T-helper 2 cell treated with Interferon-gamma antibody and Interleukin-4, amounts not matched to agents 5 μg/mL and 100 μg/mL, for 36 hours (primary cell): ENCODE measurements at regions not wholly inside any gene's neighbourhood (a gene's known extent, or its start where the extent isn't known, plus 50 kb on each side); places are given as distances from the start of the nearest gene placed in this dataset.
A peak's percentile ranks its signal among the peaks of the same experiment; 100 is the strongest.
"Not testable (repeated sequence)": the region's sequence is repeated elsewhere in the genome, so short reads cannot be mapped to it uniquely, and the experiment has no call there.

Experiments used
- DNase-seq: peaks from one replicate; pipeline ENCODE4 v3.0.0; 2021; ENCODE audit warnings: low spot score
- H3K27ac Mint-ChIP-seq: one replicate; pipeline ENCODE4 v1.8.0; 2021; ENCODE audit warnings: mild to moderate bottlenecking, mixed read lengths
- H3K27me3 Mint-ChIP-seq: one replicate; pipeline ENCODE4 v1.8.0; 2021; ENCODE audit warnings: low read depth, mixed read lengths
- H3K36me3 Mint-ChIP-seq: one replicate; pipeline ENCODE4 v1.8.0; 2021; ENCODE audit warnings: low read depth, mixed read lengths
- H3K4me1 Mint-ChIP-seq: one replicate; pipeline ENCODE4 v1.8.0; 2021; ENCODE audit warnings: low read depth, mixed read lengths
- H3K4me3 Mint-ChIP-seq: one replicate; pipeline ENCODE4 v1.8.0; 2022; ENCODE audit warnings: mild to moderate bottlenecking, moderate library complexity, mixed read lengths
- H3K9me3 Mint-ChIP-seq: one replicate; pipeline ENCODE4 v1.8.0; 2021; ENCODE audit warnings: mixed read lengths

- peak overlapping the region; percentile 48 for H3K4me3 Mint-ChIP-seq
Measured at GRCh38 chr4:123599920-123600810, 203.6 kb downstream of the SPRY1 start.

GRCh38 chr4:123600987-123601904 lies 204.7 kb downstream of the SPRY1 start:
- H3K36me3 Mint-ChIP-seq = no peaks in the 10 kb centered on the region
- peaks cover 34% of the 10 kb centered on the region for H3K4me1 Mint-ChIP-seq
- peaks cover 6% of the 10 kb centered on the region for H3K27me3 Mint-ChIP-seq
- no peak overlapping the region for H3K27ac Mint-ChIP-seq
- H3K4me3 Mint-ChIP-seq = no peak overlapping the region
- peaks cover 4% of the 10 kb centered on the region for H3K9me3 Mint-ChIP-seq
- no peak for DNase-seq

More at GRCh38 chr4:123599920-123600810, 203.6 kb downstream of the SPRY1 start:
- H3K27me3 Mint-ChIP-seq = peaks cover 7% of the 10 kb centered on the region
- DNase-seq = peak; percentile 11
- H3K9me3 Mint-ChIP-seq = peaks cover 4% of the 10 kb centered on the region
- H3K27ac Mint-ChIP-seq = peak overlapping the region; percentile 28
- H3K36me3 Mint-ChIP-seq = no peaks in the 10 kb centered on the region
- H3K4me1 Mint-ChIP-seq = peaks cover 34% of the 10 kb centered on the region

- peaks cover 4% of the 10 kb centered on the region for H3K9me3 Mint-ChIP-seq
- peaks cover 2% of the 10 kb centered on the region for H3K27me3 Mint-ChIP-seq
- no peak overlapping the region for H3K27ac Mint-ChIP-seq
- DNase-seq = no peak
- no peaks in the 10 kb centered on the region for H3K36me3 Mint-ChIP-seq
- H3K4me1 Mint-ChIP-seq = peaks cover 39% of the 10 kb centered on the region
- H3K4me3 Mint-ChIP-seq = no peak overlapping the region
Measured at GRCh38 chr4:123602007-123602406, 205.4 kb downstream of the SPRY1 start.

GRCh38 chr4:123603165-123603564 lies 206.6 kb downstream of the SPRY1 start:
- no peak overlapping the region for H3K27ac Mint-ChIP-seq
- no peak overlapping the region for H3K4me3 Mint-ChIP-seq
- H3K27me3 Mint-ChIP-seq = no peaks in the 10 kb centered on the region
- H3K4me1 Mint-ChIP-seq = peaks cover 39% of the 10 kb centered on the region
- no peaks in the 10 kb centered on the region for H3K36me3 Mint-ChIP-seq
- H3K9me3 Mint-ChIP-seq = peaks cover 4% of the 10 kb centered on the region
- no peak for DNase-seq

- not testable (repeated sequence) for H3K4me3 Mint-ChIP-seq, H3K27me3 Mint-ChIP-seq, H3K27ac Mint-ChIP-seq, H3K9me3 Mint-ChIP-seq, H3K36me3 Mint-ChIP-seq, DNase-seq
- H3K4me1 Mint-ChIP-seq = peaks cover 20% of the 10 kb centered on the region
Measured at GRCh38 chr4:123605797-123606196, 209.2 kb downstream of the SPRY1 start.

GRCh38 chr4:123606336-123606735 lies 209.7 kb downstream of the SPRY1 start:
- H3K36me3 Mint-ChIP-seq = no peaks in the 10 kb centered on the region
- no peak overlapping the region for H3K27ac Mint-ChIP-seq
- no peaks in the 10 kb centered on the region for H3K27me3 Mint-ChIP-seq
- no peak for DNase-seq
- H3K4me3 Mint-ChIP-seq = no peak overlapping the region
- H3K9me3 Mint-ChIP-seq = peaks cover 4% of the 10 kb centered on the region
- H3K4me1 Mint-ChIP-seq = peaks cover 16% of the 10 kb centered on the region

GRCh38 chr4:123606946-123607542 lies 210.4 kb downstream of the SPRY1 start:
- Mint-ChIP-seq H3K27me3 (no peaks in the 10 kb centered on the region), H3K4me1 (peaks cover 10% of the 10 kb centered on the region), H3K27ac (peak overlapping the region; percentile 33), H3K4me3 (peak overlapping the region; percentile 27), H3K36me3 (no peaks in the 10 kb centered on the region), H3K9me3 (peaks cover 4% of the 10 kb centered on the region)
- no peak for DNase-seq

- Mint-ChIP-seq H3K4me3 (no peak overlapping the region), H3K27me3 (no peaks in the 10 kb centered on the region), H3K4me1 (peaks cover 10% of the 10 kb centered on the region), H3K36me3 (no peaks in the 10 kb centered on the region), H3K27ac (no peak overlapping the region), H3K9me3 (no peaks in the 10 kb centered on the region)
- DNase-seq = no peak
Measured at GRCh38 chr4:123609829-123610228, 213.2 kb downstream of the SPRY1 start.

GRCh38 chr4:123613586-123614344 lies 217.2 kb downstream of the SPRY1 start:
- H3K9me3 Mint-ChIP-seq = no peaks in the 10 kb centered on the region
- no peak overlapping the region for H3K4me3 Mint-ChIP-seq
- DNase-seq = no peak
- no peaks in the 10 kb centered on the region for H3K36me3 Mint-ChIP-seq
- peaks cover 6% of the 10 kb centered on the region for H3K4me1 Mint-ChIP-seq
- H3K27ac Mint-ChIP-seq = no peak overlapping the region
- H3K27me3 Mint-ChIP-seq = no peaks in the 10 kb centered on the region

- DNase-seq = no peak
- no peaks in the 10 kb centered on the region for H3K9me3 Mint-ChIP-seq
- H3K36me3 Mint-ChIP-seq = no peaks in the 10 kb centered on the region
- H3K27me3 Mint-ChIP-seq = peaks cover 8% of the 10 kb centered on the region
- H3K4me1 Mint-ChIP-seq = peaks cover 6% of the 10 kb centered on the region
- no peak overlapping the region for H3K4me3 Mint-ChIP-seq
- H3K27ac Mint-ChIP-seq = no peak overlapping the region
Measured at GRCh38 chr4:123615901-123616300, 219.3 kb downstream of the SPRY1 start.

- Mint-ChIP-seq H3K4me1 (peaks cover 7% of the 10 kb centered on the region), H3K27me3 (peaks cover 8% of the 10 kb centered on the region), H3K36me3 (no peaks in the 10 kb centered on the region), H3K4me3 (no peak overlapping the region), H3K9me3 (no peaks in the 10 kb centered on the region), H3K27ac (no peak overlapping the region)
- DNase-seq = no peak
Measured at GRCh38 chr4:123616951-123617461, 220.4 kb downstream of the SPRY1 start.

- peaks cover 8% of the 10 kb centered on the region for H3K27me3 Mint-ChIP-seq
- DNase-seq = no peak
- H3K36me3 Mint-ChIP-seq = no peaks in the 10 kb centered on the region
- peaks cover 9% of the 10 kb centered on the region for H3K4me1 Mint-ChIP-seq
- H3K4me3 Mint-ChIP-seq = no peak overlapping the region
- no peaks in the 10 kb centered on the region for H3K9me3 Mint-ChIP-seq
- H3K27ac Mint-ChIP-seq = no peak overlapping the region
Measured at GRCh38 chr4:123617791-123618190, 221.2 kb downstream of the SPRY1 start.

GRCh38 chr4:123618606-123619005 lies 222.0 kb downstream of the SPRY1 start:
- peaks cover 13% of the 10 kb centered on the region for H3K27me3 Mint-ChIP-seq
- H3K36me3 Mint-ChIP-seq = no peaks in the 10 kb centered on the region
- H3K4me3 Mint-ChIP-seq = no peak overlapping the region
- no peaks in the 10 kb centered on the region for H3K9me3 Mint-ChIP-seq
- H3K27ac Mint-ChIP-seq = no peak overlapping the region
- peaks cover 9% of the 10 kb centered on the region for H3K4me1 Mint-ChIP-seq
- DNase-seq = no peak
